Mesenchymal stem cell (in vitro differentiated cells and primary cell): ENCODE measurements at regions not wholly inside any gene's neighbourhood (a gene's known extent, or its start where the extent isn't known, plus 50 kb on each side); places are given as distances from the start of the nearest gene placed in this dataset.
A peak's percentile ranks its signal among the peaks of the same experiment; 100 is the strongest.

ENCODE experiments used
- DNase-seq: peaks from one replicate; pipeline ENCODE4 v3.0.0-alpha.2; 2013
- H2AFZ ChIP-seq: one replicate; pipeline ENCODE4 v1.6.1; 2013; ENCODE audit warnings: low read depth, mild to moderate bottlenecking, control low read depth, inconsistent platforms, low read length, moderate library complexity
- H2AK5ac ChIP-seq: 2 replicates; pipeline ENCODE4 v1.6.1; 2013; ENCODE audit warnings: low read length, moderate library complexity, mild to moderate bottlenecking, inconsistent platforms; ENCODE audit not compliant: severe bottlenecking
- H2BK120ac ChIP-seq: one replicate; pipeline ENCODE4 v1.6.1; 2013; ENCODE audit warnings: low read depth, mild to moderate bottlenecking, inconsistent platforms, low read length, moderate library complexity
- H2BK12ac ChIP-seq, 2 experiments: one replicate each; pipeline ENCODE4 v1.6.1; 2013; ENCODE audit warnings: inconsistent platforms in 2 of 2, low read length in 2 of 2, mild to moderate bottlenecking in 2 of 2, moderate library complexity in 2 of 2, control low read depth in 1 of 2
- H2BK15ac ChIP-seq: one replicate; pipeline ENCODE4 v1.6.1; 2013; ENCODE audit warnings: mild to moderate bottlenecking, low read depth, inconsistent platforms; ENCODE audit not compliant: poor library complexity, severe bottlenecking
- H2BK5ac ChIP-seq: 2 replicates; pipeline ENCODE4 v1.6.1; 2013; ENCODE audit warnings: low read depth, mild to moderate bottlenecking, low read length, control low read depth, inconsistent platforms; ENCODE audit not compliant: poor library complexity, severe bottlenecking
- H3K14ac ChIP-seq, 2 experiments: one replicate each; pipeline ENCODE4 v1.6.1; 2013; ENCODE audit warnings: inconsistent platforms in 2 of 2, low read length in 2 of 2, control low read depth in 1 of 2, mild to moderate bottlenecking in 1 of 2, moderate library complexity in 1 of 2
- H3K18ac ChIP-seq, 2 experiments: one replicate each; pipeline ENCODE4 v1.6.1; 2013; ENCODE audit warnings: inconsistent platforms in 2 of 2, low read length in 2 of 2, control low read depth in 1 of 2, low read depth in 1 of 2, mild to moderate bottlenecking in 1 of 2
- H3K23ac ChIP-seq, 2 experiments: one replicate each; pipeline ENCODE4 v1.6.1; 2013; ENCODE audit warnings: inconsistent platforms in 2 of 2, low read length in 2 of 2, mild to moderate bottlenecking in 2 of 2, moderate library complexity in 2 of 2, control low read depth in 1 of 2
- H3K27ac ChIP-seq: 2 replicates; pipeline ENCODE4 v1.5.1; 2013; ENCODE audit warnings: mild to moderate bottlenecking, moderate library complexity, low read length, control low read depth, inconsistent platforms; ENCODE audit not compliant: poor library complexity, severe bottlenecking
- H3K27me3 ChIP-seq, 2 experiments: 2 replicates each; pipeline versions ENCODE4 v1.6.1 to v1.7.0; 2013; ENCODE audit warnings: low read length in 2 of 2, mild to moderate bottlenecking in 2 of 2, moderate library complexity in 2 of 2, control low read depth in 1 of 2, inconsistent platforms in 1 of 2; ENCODE audit not compliant: control insufficient read depth in 1 of 2, insufficient read depth in 1 of 2
- H3K36me3 ChIP-seq, 2 experiments: 2 replicates each; pipeline versions ENCODE4 v1.6.1 to v1.7.0; 2013; ENCODE audit warnings: low read length in 2 of 2, control low read depth in 1 of 2, inconsistent platforms in 1 of 2, low read depth in 1 of 2, mild to moderate bottlenecking in 1 of 2; ENCODE audit not compliant: insufficient read depth in 2 of 2, control insufficient read depth in 1 of 2
- H3K4ac ChIP-seq, 2 experiments: one replicate each; pipeline ENCODE4 v1.6.1; 2013; ENCODE audit warnings: inconsistent platforms in 2 of 2, low read length in 2 of 2, mild to moderate bottlenecking in 2 of 2, moderate library complexity in 2 of 2, control low read depth in 1 of 2, low read depth in 1 of 2
- H3K4me1 ChIP-seq: 2 replicates; pipeline ENCODE4 v1.6.1; 2013; ENCODE audit warnings: low read depth, low read length, control low read depth; ENCODE audit not compliant: control insufficient read depth, insufficient read depth
- H3K4me2 ChIP-seq: 2 replicates; pipeline ENCODE4 v1.6.1; 2013; ENCODE audit warnings: low read length, mild to moderate bottlenecking, inconsistent platforms; ENCODE audit not compliant: poor library complexity, severe bottlenecking
- H3K4me3 ChIP-seq, 2 experiments: 2 replicates each; pipeline versions ENCODE4 v1.5.1 to v1.7.0; 2013; ENCODE audit warnings: low read length in 2 of 2, mild to moderate bottlenecking in 2 of 2, control low read depth in 1 of 2, low read depth in 1 of 2; ENCODE audit not compliant: insufficient read depth in 1 of 2
- H3K79me1 ChIP-seq: replicated peaks from 2 replicates; pipeline ENCODE4 v1.6.1; 2013; ENCODE audit warnings: mild to moderate bottlenecking, control low read depth, low read length, inconsistent platforms; ENCODE audit not compliant: poor library complexity, severe bottlenecking
- H3K9ac ChIP-seq: 2 replicates; pipeline ENCODE4 v1.7.0; 2013; ENCODE audit warnings: mild to moderate bottlenecking, low read length, moderate library complexity
- H3K9me3 ChIP-seq: 2 replicates; pipeline ENCODE4 v1.7.0; 2013; ENCODE audit warnings: mild to moderate bottlenecking, low read length; ENCODE audit not compliant: control insufficient read depth
- H4K8ac ChIP-seq: one replicate; pipeline ENCODE4 v1.6.1; 2013; ENCODE audit warnings: inconsistent platforms, mild to moderate bottlenecking, low read length, moderate library complexity
- H4K91ac ChIP-seq: one replicate; pipeline ENCODE4 v1.6.1; 2013; ENCODE audit warnings: mild to moderate bottlenecking, low read length, inconsistent platforms
- WGBS: methylation state at CpG from one replicate; pipeline ENCODE4 v1.1.7; 2013; ENCODE audit warnings: mixed read lengths; 5-methylcytosine and 5-hydroxymethylcytosine counted together

DNA sequence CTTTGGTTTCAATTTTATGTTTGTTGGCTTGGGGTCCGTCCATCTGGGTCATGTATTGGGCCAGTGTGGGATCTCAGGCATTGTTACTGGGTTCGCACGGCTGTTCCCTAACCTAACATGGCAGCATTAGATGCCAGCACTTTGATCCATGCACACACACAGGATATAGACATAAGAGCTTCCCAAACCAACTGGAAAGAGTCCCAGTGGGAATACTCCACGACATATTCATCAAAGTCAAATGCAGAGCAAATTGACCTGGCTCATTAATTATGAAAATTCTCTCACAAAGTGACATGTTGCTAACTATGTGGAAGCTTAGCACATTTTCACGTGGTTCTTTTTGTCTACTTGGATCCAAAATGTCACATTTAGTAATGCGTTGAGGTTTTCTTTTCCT is 130.4 kb downstream of the SETD4 start:
- H3K4me1 ChIP-seq, result peaks cover 7% of the 10 kb centered on the region
- H4K8ac ChIP-seq, result no peak overlapping the region
- no peak overlapping the region for H3K4ac ChIP-seq
- H2AFZ ChIP-seq, result no peak overlapping the region
- no peak for DNase-seq
- no peak overlapping the region for H3K4me3 ChIP-seq
- no peak overlapping the region for H2BK120ac ChIP-seq
- H3K23ac ChIP-seq, result no peak overlapping the region
- WGBS, result 80% methylated on average over 4 of the region's 6 CpGs
- no peak overlapping the region for H2BK5ac ChIP-seq
- H3K9ac ChIP-seq, result no peak overlapping the region
- H3K27me3 ChIP-seq, result no peaks in the 10 kb centered on the region
- H2BK15ac ChIP-seq, result no peak overlapping the region
- no peak overlapping the region for H3K14ac ChIP-seq
- H3K9me3 ChIP-seq, result no peaks in the 10 kb centered on the region
- no peak overlapping the region for H4K91ac ChIP-seq
- peak overlapping the region in 1 of 2 experiments; percentile 68 for H2BK12ac ChIP-seq
- H2AK5ac ChIP-seq, result no peak overlapping the region
- H3K18ac ChIP-seq, result no peak overlapping the region
- H3K36me3 ChIP-seq, result no peaks in the 10 kb centered on the region
- no peaks in the 10 kb centered on the region for H3K79me1 ChIP-seq
- no peak overlapping the region for H3K27ac ChIP-seq
- no peak overlapping the region for H3K4me2 ChIP-seq

- H4K91ac ChIP-seq, result no peak overlapping the region
- 78% methylated on average over 7 of the region's 7 CpGs for WGBS
- H2BK120ac ChIP-seq, result no peak overlapping the region
- no peaks in the 10 kb centered on the region for H3K79me1 ChIP-seq
- H3K23ac ChIP-seq, result no peak overlapping the region
- no peak overlapping the region for H2BK12ac ChIP-seq
- no peak overlapping the region for H2AFZ ChIP-seq
- no peak overlapping the region for H3K14ac ChIP-seq
- no peak overlapping the region for H3K18ac ChIP-seq
- H2BK15ac ChIP-seq, result no peak overlapping the region
- no peak overlapping the region for H3K4ac ChIP-seq
- no peak overlapping the region for H2BK5ac ChIP-seq
- no peak overlapping the region for H3K4me3 ChIP-seq
- H3K9ac ChIP-seq, result no peak overlapping the region
- peaks cover 9% of the 10 kb centered on the region for H3K4me1 ChIP-seq
- H4K8ac ChIP-seq, result no peak overlapping the region
- no peaks in the 10 kb centered on the region for H3K9me3 ChIP-seq
- H3K4me2 ChIP-seq, result no peak overlapping the region
- H3K27me3 ChIP-seq, result no peaks in the 10 kb centered on the region
- no peak overlapping the region for H2AK5ac ChIP-seq
- no peak overlapping the region for H3K27ac ChIP-seq
- DNase-seq, result no peak
- no peaks in the 10 kb centered on the region for H3K36me3 ChIP-seq
Measured at GRCh38 chr21:35927262-35927661, 133.1 kb downstream of the SETD4 start.

DNA sequence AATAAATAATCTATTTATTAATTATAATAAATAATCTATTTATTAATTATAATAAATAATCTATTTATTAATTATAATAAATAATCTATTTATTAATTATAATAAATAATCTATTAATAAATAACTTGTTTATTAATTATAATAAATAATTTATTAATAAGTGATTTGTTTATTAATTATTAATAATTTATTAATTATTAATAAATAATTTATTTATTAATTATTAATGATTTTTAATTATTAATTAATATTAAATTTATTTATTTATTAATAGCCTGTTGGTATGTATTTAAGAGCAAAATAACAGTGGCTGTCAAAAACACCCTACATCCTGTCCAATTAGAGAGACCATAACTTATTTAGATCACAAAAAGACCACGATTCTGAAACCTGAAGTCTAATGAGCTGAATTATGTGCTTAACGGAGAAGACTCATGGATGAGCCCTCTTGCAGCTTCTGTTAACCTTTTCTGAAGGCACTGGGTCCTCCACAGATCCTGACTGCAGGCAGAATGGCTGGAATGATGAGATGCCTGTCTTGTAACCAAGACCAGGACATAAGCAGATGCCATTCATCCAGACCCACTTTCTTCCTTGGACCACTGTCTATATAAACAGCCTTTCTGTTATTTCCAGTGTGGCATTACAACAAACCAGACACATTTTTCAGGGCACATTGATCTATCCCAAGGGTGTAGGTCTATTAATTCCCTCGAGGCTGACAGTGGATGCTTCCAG is 134.2 kb downstream of the SETD4 start:
- Histone ChIP-seq H3K14ac (no peak overlapping the region), H3K9me3 (no peaks in the 10 kb centered on the region), H2AFZ (no peak overlapping the region), H3K27ac (no peak overlapping the region), H4K91ac (no peak overlapping the region), H3K18ac (no peak overlapping the region), H3K4ac (no peak overlapping the region), H3K27me3 (no peaks in the 10 kb centered on the region), H2BK12ac (no peak overlapping the region), H3K36me3 (no peaks in the 10 kb centered on the region), H2BK15ac (no peak overlapping the region), H4K8ac (no peak overlapping the region), H2BK5ac (no peak overlapping the region), H3K4me3 (no peak overlapping the region), H2AK5ac (no peak overlapping the region), H3K79me1 (no peaks in the 10 kb centered on the region), H3K23ac (no peak overlapping the region), H3K4me2 (no peak overlapping the region), H2BK120ac (no peak overlapping the region), H3K4me1 (peaks cover 9% of the 10 kb centered on the region), H3K9ac (no peak overlapping the region)
- DNase-seq, result no peak
- 85% methylated on average over 3 of the region's 3 CpGs for WGBS

- Histone ChIP-seq H3K27me3 (no peaks in the 10 kb centered on the region), H3K14ac (no peak overlapping the region), H2AFZ (no peak overlapping the region), H3K27ac (no peak overlapping the region), H3K9ac (no peak overlapping the region), H4K8ac (no peak overlapping the region), H3K4me1 (peaks cover 9% of the 10 kb centered on the region), H2BK120ac (no peak overlapping the region), H3K36me3 (no peaks in the 10 kb centered on the region), H3K18ac (no peak overlapping the region), H3K4ac (no peak overlapping the region), H2AK5ac (no peak overlapping the region), H3K4me2 (no peak overlapping the region), H4K91ac (no peak overlapping the region), H3K23ac (no peak overlapping the region), H2BK5ac (no peak overlapping the region), H2BK15ac (no peak overlapping the region), H2BK12ac (no peak overlapping the region), H3K9me3 (no peaks in the 10 kb centered on the region), H3K79me1 (no peaks in the 10 kb centered on the region), H3K4me3 (no peak overlapping the region)
- 85% methylated on average over 4 of the region's 6 CpGs for WGBS
- DNase-seq, result peak; percentile 6
Measured at GRCh38 chr21:35925497-35925896, 134.8 kb downstream of the SETD4 start.
